CD4-positive, alpha-beta T cell treated with Interleukin-15 for 4 hours (primary cell): ENCODE measurements at regions not wholly inside any gene's neighbourhood (a gene's known extent, or its start where the extent isn't known, plus 50 kb on each side); places are given as distances from the start of the nearest gene placed in this dataset.

Experiments used
- DNase-seq: peaks from one replicate; pipeline ENCODE4 v3.0.0-alpha.2; 2020; ENCODE audit warnings: low spot score

DNA sequence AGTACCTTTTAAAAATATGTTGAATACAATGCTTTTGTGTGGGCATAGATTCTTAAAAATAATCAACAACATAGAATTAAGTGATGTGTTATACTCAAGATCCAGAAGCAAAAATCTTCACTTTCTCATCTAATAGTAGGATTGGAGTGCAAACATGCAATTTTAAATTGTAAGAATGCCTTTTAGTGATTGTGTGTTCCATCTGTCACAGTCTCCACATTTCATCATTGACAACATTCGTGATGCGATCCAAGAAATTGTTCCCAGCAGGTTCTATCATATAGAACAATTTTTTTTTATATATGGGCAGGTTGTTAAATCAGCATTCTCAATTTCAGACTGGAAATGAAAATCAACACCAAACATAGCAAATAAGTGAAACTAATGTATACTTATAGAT is 1671.8 kb upstream of the SLC39A10 start:
- no peak for DNase-seq

DNA sequence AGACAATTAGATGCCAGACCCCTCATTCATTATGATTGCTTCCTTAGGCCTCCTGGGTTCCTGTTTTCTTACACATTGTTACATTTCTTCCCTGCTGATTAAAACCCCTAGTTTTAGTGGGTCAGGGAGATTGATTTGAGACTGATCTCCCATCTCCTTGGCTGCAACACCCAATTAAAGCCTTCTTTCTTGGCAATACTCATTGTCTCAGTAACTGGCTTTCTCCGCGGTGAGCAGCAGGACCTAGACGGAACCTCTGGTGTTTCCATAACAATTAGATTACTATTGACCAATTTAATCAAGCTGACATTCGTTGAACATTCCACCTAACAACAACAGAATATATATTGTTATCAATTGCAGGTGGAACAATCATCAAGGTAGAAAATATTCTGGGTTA is 1676.4 kb upstream of the SLC39A10 start:
- no peak for DNase-seq

DNA sequence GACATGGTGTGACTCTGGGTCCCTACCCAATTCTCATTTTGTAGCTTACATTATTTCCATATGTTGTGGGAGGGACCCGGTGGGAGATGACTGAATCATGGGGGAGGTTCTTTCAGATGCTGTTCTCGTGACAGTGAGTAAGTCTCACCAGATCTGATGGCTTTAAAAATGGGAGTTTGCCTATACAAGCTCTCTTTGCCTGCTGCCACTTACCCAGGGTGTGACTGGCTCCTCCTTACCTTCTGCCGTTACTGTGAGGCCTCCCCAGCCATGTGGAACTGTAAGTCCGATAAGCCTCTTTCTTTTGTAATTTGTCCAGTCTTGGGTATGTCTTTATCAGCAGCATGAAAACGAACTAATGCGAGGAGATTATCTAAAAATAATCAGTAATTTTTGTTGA is 1683.2 kb upstream of the SLC39A10 start:
- DNase-seq, result no peak

DNA sequence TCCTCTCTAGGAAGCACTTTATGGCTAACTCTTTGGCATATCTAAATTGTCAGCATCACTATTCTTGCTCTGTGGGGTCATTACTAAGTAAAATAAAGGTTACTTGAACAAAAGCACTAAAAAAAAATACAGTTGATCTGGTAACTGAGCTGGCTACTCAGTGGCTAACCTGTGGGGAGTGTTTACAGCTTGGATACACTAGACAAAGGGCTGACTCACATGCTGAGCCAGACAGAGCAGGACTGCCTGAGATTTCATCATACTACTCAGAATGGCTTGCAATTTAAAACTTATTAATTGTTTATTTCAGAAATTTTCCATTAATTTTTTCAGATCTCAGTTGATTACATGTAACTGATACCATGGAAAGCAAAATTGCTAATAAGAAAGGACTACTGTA is 1690.4 kb upstream of the SLC39A10 start:
- DNase-seq, result no peak

DNA sequence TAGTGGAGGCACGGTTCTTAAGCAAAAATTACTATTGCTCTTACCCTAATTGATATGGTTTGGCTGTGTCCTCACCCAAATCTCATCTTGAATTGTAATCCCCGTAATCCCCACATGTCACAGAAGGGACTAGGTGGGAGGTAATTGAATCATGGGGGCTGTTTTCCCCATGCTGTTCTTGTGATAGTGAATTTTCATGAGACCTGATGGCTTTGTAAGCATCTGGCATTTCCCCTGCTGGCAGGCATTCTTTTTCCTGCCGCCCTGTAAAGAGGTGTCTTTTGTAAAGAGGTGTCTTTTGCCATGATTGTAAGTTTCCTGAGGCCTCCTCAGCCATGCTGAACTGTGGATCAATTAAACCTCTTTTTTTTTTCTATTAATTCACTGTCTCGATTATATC is 1691.8 kb upstream of the SLC39A10 start:
- no peak for DNase-seq

DNA sequence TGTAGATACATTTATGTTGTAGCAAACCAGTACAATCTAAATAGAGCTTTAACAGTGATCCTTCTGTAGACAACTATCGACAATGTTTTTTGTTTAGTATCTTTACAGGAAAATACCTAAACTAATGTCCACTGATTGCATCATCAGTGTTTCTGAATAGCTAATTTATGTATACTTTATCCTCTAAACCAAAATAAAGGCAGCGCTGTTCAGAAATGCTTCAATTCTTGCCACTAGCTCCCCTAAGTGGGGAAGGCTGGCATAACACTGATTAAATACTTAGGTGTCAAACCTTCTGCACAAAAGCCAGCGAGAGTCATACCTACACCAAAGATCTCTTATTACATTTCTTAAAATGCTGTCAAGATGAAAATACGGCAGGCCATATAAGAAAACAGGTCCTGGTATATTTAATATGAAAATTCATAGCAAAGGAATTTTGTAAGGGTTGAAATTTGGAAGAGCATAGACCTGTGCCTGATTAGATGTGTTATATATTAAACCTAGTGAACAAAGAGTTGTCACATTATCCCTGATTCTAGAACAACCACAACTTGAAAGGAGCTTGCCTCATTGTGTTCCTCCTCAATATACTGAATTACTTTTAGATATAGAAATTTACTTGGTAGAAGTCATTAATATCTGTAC is 1693.4 kb upstream of the SLC39A10 start:
- no peak for DNase-seq

DNA sequence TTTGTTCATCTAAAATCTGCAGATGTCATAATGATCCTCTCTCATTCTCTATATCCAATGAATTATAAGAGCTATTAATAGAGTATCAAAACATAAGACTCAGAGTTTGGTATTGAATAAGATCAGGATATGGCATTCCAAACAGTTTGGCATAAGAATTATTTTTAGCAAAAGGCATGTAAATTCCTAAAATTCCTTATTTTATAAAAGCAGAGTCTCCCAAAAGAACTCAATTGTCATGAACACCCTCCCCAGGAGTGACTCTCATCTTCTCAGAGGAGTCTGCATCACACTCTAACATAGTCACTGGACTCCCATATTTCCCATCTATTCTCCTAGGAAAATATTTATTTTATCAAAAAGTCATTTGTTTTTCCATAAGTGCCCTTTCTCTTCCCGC is 1710.2 kb upstream of the SLC39A10 start:
- DNase-seq, result no peak

DNA sequence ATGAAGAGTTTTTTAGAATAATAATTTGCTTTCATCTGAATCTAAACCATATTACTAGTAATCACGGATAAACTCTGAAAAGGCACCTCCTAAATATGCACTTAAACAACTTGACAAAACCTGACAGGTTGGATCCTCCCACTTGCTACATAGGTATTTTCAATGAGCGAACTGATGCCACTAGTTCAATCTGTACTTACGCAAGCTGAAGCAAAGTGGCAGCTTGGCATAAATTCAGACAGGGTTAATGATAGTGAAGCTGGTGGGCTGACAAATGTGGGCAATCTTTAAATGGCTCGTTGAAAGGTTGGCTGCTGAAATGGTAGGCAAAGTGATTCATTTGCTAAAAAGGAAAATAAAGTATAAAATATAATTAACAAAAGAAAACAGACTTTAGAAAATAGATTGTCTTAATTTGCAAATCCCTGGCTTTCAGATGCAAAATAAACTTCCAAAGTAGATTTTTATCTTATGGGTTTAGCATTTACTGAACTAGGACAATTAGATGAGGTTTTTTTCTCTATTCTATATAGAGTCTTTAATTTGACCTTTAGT is 1713.5 kb upstream of the SLC39A10 start:
- no peak for DNase-seq

DNA sequence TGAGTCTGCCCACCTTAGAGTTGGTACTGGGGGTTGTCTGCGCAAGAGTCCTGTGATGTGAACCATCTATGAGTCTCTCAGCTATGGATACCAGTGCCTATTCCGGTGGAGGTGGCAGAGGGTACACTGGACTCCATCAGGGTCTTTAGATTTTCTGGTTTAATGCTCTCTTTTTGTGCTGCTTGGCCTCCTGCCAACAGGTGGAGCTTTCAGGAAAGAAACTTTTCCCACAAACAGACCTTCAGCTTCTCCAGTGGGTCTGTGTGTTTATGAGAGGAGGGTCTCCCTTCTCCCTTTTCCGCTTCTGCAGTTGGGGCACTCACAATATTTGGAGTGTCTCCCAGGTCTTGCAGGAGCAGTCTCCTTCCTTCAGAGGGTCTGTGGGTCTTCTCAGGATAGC is 1721.9 kb upstream of the SLC39A10 start:
- no peak for DNase-seq

DNA sequence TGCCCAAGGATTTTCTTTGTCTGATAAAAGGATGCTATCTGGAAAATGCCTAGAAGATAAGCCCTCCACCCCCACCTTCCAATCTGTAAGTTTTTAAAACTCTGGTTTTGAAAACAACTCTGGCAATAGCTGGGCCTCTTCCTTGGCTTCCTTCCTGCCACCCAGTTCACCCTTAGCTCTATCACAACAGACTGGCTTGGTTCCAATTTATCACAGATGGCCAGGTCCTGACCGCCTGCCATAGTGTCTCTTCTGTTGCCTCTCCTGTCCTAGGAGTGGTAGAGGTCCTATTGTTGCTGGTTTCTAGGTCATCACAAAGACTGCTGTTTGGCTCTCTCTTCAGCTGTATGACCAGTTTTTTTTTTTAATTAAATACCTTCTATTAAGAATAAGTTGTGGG is 1727.9 kb upstream of the SLC39A10 start:
- DNase-seq, result no peak

DNA sequence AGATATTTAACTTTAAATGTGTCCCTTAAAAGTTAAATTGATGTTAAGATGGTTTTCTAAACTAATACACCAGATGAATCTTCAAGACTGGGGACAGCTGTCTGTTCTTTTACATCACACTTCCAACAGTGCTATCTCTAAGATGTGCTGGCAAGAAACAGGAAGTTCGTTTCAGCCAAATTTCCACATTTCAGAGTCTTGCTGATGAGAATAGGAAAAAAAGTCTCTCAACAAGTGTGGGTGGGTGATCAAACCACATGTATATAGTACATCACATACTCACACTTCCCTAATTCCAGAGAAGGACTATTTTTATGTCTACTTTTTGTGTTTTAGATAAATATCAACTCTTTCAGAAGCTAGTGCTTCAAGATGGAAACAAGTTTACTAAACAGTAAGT is 1712.8 kb upstream of the TMEFF2 start:
- DNase-seq, result no peak

DNA sequence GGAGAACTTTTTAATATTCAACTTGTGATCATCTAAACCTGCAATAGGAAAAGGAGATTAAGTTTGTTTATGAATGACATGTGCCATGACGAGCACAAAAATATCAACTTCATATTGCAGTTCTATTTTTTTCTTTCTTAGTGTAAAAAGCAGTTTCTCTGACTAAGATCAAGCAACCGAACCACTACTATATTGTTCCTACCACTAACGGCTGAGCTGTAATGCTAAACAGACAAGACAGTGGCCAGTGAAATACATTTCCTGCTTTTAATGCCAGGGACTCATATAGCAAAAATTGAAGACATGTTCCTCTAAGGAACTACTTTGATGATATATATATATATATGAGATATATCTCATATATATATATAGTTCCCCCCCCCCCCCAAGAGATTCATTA is 1705.6 kb upstream of the TMEFF2 start:
- DNase-seq, result no peak

DNA sequence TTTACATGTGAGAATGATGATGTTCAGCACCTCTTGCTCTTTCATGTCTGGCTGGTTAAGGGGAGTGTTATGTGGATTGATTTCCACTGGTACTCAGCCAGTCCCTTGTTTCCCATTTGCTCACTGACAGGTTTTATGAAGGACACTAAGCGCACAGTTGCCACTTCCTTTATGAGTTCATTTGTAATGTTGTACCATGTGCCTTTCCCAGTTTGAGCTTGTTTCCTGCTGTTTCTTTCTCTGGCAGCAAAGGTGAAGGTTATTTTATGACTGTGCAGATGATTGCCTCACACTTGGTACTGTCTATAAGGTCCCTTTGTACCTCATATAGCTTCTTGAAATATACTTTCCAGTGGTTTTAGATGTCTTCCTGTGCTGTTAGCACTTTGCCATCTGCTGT is 1700.5 kb upstream of the TMEFF2 start:
- no peak for DNase-seq

DNA sequence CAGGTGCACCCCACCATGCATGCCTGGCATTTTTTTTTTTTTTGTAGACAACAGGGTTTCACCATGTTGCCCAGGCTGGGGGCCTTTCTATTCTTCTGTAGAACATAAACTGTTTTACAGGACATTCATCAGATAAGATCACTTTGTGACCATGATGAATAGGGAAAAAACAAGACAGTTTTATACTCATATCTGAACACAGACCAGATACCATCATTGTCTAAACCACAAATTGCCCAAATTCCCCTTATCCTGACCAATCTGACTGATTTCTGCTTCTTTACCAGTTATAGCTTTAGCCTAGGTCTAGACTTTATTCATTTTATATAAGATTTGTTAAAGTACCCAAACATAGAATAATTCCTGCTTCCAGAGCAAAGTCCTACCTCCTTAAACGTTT is 1699.3 kb upstream of the TMEFF2 start:
- DNase-seq, result no peak

DNA sequence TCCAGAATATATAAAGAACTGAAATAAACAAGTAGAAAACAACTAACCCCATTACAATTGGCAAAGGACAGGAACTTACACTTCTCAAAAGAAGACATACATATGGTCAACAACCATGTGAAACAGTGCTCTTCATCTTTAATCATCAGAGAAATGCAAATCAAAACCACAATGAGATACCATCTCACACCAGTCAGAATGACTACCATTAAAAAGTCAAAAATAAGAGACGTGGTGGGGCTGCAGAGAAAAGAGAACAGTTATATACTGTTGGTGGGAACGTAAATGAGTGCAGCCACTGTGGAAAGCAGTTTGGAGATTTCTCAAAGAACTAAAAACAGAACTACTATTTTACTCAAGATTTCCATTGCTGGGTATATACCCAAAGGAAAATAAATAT is 1696.3 kb upstream of the TMEFF2 start:
- no peak for DNase-seq

DNA sequence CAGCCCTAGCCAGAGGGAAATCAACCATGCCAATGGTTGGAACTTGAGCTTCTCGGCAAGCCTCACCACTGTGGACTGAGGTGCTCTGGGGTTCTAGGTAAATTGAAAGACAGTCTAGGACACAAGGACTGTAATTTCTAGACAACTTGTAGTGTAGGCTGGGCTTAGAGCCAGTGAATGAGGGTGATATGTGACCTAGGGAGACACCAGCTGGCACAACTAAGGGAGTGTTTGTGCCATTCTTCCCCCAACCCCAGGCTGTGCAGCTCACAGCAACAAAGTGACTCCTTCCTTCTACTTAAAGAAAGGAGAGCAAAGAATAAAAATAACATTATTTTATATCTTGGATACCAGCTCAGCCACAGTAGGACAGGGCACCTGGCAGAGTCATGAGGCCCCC is 1690.7 kb upstream of the TMEFF2 start:
- DNase-seq, result no peak

DNA sequence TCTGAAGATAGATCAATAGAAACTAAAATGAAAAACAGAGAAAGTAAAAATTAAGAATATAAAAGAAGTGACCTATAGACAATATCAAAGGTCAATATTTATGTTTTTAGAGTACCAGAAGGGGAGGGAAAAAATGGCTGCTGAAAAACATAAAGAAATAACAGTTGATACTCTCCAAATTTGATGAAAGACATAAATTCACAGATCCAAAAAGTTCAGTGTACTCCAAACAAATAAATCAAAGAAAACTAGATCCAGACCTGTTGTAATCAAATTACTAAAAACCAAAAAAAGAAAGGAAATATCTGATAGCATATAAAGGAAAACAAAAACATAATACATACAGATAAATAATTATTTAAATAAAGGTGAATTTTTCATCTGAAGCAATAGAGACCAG is 1689.1 kb upstream of the TMEFF2 start:
- DNase-seq, result no peak

DNA sequence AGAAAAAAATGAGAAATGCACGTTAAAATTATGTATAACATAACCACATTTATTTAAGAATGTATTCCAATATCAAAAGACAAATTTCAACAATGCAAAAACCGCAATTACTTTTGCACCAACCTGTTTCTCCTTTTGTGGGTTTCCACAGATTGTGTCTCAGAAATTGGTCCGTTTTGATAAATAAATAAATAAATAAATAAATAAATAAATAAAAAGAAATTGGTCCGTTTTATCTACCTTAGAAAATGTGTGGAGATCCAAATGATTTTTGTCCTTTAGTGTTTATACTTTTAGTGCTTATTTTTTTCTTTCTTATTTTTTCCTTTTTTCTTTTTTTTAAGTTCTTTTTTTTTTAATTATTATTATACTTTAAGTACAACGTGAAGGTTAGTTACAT is 1682.2 kb upstream of the TMEFF2 start:
- DNase-seq, result no peak

DNA sequence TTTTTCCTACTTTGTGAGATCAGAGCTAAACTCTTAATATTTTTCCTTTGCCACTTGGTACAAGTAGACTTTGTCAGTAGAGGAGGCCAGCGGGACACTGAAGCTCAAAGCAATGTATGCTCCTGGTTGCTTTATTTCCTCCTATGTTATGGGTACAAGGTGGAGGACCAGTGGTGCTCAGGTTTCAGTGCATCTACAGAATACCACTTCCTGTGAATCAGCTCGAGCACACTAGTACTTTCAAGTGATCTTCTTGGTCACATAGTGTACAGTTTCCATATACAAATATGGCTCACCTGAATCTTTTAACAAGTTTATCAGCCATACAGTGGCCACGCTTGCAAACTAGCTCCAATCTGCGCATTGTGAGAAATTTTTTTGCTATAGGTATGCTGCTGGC is 1674.8 kb upstream of the TMEFF2 start:
- no peak for DNase-seq

DNA sequence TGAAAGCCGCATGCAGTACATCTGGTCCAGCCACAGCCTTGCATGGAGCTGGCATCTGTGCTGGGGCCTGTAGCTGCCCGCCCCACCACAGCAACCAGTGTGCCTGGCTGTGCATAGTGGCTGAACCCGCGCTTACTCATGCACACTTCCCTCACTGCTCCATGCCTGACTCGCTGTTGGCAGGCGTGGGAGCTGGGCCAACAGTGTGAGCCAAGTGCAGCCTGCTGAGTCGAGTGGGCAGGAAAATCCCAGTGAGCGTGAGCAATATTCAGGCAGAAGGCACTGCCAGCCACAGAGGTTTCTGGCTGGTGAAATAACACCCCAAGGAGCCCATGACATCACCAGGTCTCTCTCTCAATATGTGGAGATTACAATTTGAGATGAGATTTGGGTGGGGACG is 1674.1 kb upstream of the TMEFF2 start:
- DNase-seq, result no peak

DNA sequence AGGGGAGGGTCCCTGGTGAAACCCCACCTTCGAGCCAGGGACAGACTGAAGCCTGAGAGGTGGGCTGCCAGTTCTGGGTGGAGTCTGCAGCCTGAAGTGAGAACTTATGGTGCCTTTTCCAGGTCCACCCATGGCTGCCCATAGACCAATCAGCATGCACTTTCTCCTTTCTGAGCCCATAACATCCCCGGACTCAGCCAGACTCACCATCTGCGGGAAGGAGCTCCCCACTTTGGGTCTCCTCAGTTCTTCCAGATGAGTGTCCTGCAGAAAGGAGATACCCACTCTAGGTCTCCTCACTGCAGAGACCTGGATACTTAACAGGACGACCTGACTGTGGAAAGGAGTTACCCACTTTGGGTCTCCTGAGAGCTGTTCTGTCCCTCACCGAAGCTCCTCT is 1673.4 kb upstream of the TMEFF2 start:
- no peak for DNase-seq

DNA sequence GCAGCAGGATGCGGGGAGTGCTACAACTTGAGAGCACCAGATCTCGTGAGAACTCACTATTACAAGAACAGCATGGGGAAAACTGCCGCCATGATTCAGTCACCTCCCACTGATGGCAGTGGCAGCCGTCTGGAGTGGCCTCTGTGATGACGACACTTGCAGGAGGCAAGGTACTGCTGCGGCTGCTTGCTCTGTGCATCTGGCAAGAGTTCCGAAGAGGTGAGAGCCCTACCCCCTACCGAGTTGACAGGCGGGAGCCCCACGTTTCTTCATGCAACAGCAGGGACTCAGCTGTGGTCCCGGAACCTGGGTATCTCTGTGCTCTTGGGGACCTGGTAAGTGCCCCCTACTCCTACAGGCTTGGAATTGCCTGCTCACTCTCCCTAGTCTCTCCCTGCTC is 1672.7 kb upstream of the TMEFF2 start:
- DNase-seq, result no peak

DNA sequence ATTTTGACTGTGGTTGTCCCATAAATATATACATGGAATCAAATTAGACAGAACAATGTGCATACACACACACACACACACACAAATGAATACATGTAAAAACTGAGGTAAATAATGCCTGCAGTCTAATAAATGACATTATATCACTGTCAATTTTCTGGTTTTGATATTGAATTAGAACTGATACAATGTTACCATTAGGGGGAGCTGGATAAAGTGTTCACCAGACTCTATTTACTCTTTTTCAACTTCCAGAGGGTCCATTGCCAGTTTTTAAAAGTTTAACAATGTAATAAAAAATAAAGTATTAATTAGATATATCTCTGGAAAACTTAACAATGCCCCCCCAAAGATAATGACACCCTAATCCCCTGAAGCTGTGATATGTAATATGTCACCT is 1666.8 kb upstream of the TMEFF2 start:
- no peak for DNase-seq

DNA sequence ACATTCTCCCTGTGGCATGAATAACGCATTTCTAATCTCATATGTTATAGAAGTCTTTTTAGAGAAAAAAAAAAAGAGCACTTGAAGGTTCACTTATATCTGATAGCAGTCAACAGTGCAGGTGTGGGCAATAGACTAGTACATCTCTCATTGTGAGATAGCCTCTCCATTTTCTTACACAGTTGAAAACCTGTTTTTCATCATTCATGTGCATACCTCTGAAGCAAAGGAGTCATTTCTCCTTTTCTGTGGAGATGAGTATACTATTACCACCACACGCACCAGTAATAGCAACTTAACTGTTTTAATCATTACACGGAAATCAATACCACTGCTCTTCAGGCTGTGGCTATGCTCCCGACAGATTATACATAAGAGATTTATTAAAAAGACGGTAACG is 1653.3 kb upstream of the TMEFF2 start:
- DNase-seq, result no peak

DNA sequence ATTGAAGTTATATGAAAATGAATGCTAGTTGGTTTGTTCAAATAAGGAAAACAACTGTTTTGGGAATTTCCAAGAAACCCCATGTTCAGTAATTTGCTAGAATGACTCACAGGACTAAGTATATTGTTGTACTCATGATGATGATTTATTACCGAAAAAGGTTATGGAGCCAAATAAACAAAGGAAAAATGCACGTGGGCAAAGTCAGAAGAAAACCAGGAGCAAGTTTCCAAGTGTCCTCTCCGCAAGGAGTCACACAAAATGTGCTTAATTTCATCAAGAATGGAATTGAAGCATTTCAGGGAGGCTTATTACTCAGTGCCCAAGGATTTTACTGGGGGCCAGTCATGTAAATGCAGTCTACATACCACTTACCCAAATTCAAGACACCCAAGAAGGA is 1652.4 kb upstream of the TMEFF2 start:
- no peak for DNase-seq
